ENCODE measurements at regions not wholly inside any gene's neighbourhood (a gene's known extent, or its start where the extent isn't known, plus 50 kb on each side); places are given as distances from the start of the nearest gene placed in this dataset.

- TF ChIP-seq CTCF (IDR thresholded peaks at IDR 0.05) (no peak), POLR2A (IDR thresholded peaks at IDR 0.05) (no peak)
These were observed 396.1 kb upstream of the GRAMD2B start for GRCh38 chr5:126027149-126027548.

Data from suprapubic skin (tissue), 3 donors.